ENCODE measurements at regions not wholly inside any gene's neighbourhood (a gene's known extent, or its start where the extent isn't known, plus 50 kb on each side); places are given as distances from the start of the nearest gene placed in this dataset.

DNA sequence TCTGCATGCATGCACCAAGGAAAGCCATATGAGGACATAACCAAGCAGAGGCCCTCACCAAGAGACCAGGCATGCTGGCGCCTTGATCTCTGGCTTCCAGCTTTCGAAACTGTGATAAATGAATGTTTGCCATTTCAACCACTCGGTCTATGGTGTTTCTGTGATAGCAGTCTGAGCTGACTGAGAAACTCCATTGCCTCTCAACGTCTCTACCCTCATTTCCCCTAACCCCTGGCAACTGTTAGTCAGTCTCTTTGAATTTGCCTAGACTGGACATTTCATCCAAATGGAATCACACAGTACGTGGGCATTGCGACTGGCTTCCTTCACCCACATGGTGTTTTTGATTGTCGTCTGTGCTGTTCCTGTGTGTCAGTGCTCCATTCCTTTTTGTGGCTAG, 88.0 kb upstream of the MPHOSPH6 start:
- TF ChIP-seq, protein P1, sequence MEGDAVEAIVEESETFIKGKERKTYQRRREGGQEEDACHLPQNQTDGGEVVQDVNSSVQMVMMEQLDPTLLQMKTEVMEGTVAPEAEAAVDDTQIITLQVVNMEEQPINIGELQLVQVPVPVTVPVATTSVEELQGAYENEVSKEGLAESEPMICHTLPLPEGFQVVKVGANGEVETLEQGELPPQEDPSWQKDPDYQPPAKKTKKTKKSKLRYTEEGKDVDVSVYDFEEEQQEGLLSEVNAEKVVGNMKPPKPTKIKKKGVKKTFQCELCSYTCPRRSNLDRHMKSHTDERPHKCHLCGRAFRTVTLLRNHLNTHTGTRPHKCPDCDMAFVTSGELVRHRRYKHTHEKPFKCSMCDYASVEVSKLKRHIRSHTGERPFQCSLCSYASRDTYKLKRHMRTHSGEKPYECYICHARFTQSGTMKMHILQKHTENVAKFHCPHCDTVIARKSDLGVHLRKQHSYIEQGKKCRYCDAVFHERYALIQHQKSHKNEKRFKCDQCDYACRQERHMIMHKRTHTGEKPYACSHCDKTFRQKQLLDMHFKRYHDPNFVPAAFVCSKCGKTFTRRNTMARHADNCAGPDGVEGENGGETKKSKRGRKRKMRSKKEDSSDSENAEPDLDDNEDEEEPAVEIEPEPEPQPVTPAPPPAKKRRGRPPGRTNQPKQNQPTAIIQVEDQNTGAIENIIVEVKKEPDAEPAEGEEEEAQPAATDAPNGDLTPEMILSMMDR (IDR thresholded peaks at IDR 0.05), result no peak
- TF ChIP-seq POLR2A (IDR thresholded peaks at IDR 0.05), result no peak
- no peak for TF ChIP-seq EP300 (IDR thresholded peaks at IDR 0.05)

All from upper lobe of left lung (tissue), 4 donors.